ENCODE measurements at regions not wholly inside any gene's neighbourhood (a gene's known extent, or its start where the extent isn't known, plus 50 kb on each side); places are given as distances from the start of the nearest gene placed in this dataset.

- TF ChIP-seq CHD7 (IDR thresholded peaks at IDR 0.05; ENCODE audit: insufficient replicate concordance, low read length), result no peak
Observed at GRCh38 chr4:170325599-170325998, 235.8 kb upstream of the AADAT start (continued).
